Activated CD4-positive, alpha-beta T cell treated with anti-CD3 and anti-CD28 coated beads, Interleukin-2, amount 50 U/mL, for 1 hour (primary cell): ENCODE measurements at regions not wholly inside any gene's neighbourhood (a gene's known extent, or its start where the extent isn't known, plus 50 kb on each side); places are given as distances from the start of the nearest gene placed in this dataset.

Experiments used
- DNase-seq: peaks from one replicate; pipeline ENCODE4 v3.0.0-alpha.2; 2020

- DNase-seq, result no peak
Measured at GRCh38 chr1:88189525-88189924, 494.5 kb upstream of the PKN2 start.

DNA sequence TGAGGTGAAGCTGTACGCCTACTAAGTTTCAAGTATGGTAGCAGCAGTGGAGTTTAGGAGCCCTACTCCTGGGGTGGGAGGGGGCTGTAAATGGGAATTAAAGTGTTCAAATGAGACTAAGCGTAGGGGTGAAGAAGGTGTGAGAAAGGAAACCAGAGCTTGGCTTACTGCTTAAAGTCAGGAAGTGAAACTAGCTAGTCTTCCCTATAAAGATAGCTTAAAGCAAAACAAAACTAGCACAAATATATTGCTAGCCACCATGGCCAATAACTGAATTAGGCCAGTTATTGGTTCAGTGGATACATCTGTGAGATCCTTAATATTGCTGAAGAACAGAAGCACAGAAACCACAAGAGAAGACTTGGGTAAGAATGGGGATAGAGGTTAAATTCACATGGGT is 492.2 kb upstream of the PKN2 start:
- DNase-seq, result no peak

DNA sequence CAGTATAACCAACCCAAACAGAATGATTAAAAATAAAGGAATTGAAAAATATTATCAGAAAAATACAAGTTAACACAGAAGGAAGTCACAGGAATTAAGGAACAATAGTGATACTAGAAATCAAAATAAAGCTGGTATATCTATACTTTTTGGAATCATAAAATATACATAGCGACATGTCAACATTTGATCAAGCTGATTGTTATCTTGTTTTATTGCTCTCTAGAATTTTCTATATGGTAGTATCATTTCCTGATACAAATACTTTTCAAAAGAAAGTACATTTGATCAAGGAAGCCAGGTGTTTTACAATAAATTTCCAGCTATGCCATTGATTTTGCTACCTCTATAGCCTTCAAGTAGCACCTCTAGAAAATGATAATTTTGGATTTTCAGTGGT is 489.5 kb upstream of the PKN2 start:
- no peak for DNase-seq

- DNase-seq, result no peak
Measured at GRCh38 chr1:88200545-88200944, 483.5 kb upstream of the PKN2 start.

DNA sequence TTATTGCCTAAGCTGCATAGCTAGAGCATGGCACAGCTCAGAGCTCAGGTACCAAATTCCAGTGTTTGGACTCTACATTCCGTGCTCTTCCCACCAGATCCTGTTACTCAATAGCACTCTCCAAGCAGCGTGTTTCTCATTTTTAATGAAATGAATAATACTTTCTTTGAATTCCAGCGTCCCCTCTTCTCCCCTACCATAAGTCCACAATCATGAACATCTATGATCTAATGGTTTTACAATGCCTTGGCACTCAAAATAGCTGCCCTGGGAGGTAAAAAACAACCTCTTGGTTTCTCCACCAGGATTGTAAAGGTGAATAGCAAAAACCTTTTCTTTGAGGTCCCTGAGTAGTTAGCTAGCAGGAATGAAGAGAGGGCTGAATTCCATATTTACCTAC is 480.0 kb upstream of the PKN2 start:
- no peak for DNase-seq

GRCh38 chr1:88204612-88205167 is 479.4 kb upstream of the PKN2 start:
- DNase-seq, result no peak

DNA sequence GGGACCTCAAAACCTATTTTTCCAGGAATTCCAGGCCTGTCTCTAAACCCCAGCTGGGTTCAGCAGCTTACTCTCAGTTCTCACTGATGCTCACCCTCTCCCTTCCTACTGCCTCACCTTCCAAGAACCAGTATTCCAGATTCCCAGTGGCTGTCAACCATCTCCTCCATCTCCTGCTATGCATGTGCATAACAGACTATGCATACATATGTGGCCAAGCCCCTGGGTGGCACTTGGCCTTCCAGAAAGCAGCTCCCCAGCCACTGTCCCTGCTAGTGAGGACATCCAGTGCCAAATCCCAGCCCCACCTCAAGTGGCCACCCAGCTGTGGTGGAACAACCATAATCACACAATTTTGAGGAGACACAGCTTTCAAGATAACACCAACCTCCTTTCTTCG is 475.7 kb upstream of the PKN2 start:
- no peak for DNase-seq

- DNase-seq, result no peak
Measured at GRCh38 chr1:88210103-88210787, 473.8 kb upstream of the PKN2 start.

DNA sequence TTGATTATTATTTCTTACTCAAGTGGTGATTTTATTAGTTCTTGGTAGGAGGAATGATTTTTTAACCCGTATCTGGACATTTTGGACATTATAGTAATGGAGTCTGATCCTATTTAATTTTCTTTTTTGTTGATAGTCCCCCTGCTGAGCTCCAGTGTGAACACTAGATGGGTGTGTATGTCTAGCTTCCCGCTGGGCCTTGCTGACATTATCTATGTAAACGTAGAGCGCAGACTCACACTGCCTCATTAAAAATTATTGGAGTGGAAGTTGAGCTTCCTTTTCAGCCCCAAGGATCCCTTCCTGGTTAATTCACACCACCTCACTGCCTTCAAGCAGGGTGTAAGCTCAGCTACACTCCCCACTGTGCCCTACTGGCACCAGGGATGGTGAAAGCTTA is 467.6 kb upstream of the PKN2 start:
- DNase-seq, result no peak

DNA sequence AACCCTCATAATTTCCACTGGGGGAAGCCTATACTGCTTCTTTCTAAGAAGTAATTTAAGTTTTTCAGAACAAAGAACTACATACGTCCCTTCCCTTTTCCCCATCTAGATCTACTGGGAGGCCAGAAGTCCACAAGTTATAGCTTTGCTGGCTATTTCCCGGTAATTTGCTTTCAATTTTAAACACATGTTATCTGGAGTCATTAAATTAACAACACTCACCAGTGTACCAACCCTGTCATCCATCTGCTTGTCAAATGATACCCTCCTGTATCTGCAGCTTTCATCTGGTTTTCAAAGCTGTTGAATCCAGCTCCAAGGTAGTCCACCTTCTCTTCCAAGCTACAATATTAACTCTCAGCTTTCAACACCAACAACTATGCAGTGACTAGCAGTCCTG is 466.7 kb upstream of the PKN2 start:
- no peak for DNase-seq

DNA sequence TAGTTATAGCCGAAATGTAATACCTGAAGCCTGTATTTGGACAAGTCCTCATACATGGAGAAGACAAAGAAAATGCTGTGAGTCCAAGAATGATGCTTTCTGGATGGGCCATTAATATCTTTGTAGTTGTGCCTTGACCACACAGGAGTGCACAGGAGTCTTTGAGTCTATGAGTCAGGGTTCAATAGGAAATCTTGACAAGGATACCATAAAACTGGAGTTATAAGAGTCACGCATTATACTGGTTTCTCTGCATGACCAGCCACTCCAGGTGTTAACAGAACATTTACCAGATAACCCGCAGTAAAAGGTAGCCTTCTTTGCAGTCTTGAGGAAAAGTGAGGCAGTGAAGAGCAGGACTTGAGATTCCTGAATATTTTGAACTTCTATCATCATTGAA is 464.6 kb upstream of the PKN2 start:
- DNase-seq, result no peak

- no peak for DNase-seq
Measured at GRCh38 chr1:88221411-88221810, 462.7 kb upstream of the PKN2 start.

DNA sequence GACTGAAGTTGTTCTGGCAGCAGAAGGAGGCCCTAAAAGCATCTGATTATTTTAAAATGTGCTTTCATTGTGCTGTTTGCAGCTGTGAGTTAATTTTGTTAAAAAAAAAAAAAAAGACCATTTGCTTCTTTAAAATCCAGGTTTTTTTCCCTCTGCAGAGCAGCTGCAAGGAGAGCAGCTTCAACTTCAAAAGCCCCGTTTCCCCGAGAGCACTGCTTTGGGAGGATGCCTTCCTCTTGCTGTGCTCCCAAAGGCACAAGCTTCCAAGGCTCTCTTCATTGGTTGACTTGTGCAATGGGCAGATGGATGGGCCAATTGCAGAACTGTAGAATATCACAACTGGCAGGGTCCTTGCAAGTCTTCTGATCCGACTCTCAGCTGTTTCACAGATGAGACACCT is 459.2 kb upstream of the PKN2 start:
- no peak for DNase-seq

DNA sequence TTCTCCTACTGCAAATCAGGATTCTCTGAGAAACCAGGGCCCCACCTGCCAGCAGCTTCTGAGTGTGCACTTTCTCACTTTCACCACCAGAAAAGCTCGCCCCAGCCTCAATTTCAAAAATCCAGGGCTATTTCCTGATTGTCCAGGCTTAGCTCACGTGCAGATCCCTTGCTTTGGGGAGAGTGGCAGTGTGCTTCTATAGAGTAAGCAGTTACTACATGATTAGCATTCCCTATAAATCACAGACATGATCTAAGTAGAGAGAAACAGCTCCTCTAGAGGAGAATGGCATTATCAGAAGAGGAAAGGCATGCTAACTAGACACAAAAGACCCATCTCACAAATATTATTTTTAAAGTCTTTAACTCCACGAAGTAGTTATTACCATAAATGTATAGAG is 456.0 kb upstream of the PKN2 start:
- no peak for DNase-seq

GRCh38 chr1:88230126-88230525 is 453.9 kb upstream of the PKN2 start:
- DNase-seq, result no peak

GRCh38 chr1:88237058-88237457 is 447.0 kb upstream of the PKN2 start:
- no peak for DNase-seq

DNA sequence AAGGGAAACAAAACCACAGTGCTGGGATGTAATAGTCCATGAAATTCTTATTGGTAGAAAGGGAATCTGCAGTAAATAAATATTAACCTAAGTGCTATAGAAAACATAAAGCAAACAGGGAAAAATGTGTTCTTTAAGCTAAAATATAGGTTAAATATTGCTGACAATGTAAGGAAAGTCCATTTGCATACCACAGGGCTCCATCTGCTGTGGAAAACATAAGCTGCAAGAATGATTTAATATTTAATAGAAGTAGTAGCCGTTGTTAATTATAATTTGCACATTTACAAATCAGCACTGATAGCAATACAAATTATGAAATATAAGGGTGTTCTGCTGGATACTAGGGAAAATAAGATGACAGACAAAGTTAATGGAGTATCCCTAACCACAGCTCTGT is 444.9 kb upstream of the PKN2 start:
- no peak for DNase-seq

GRCh38 chr1:88247666-88248065 is 436.4 kb upstream of the PKN2 start:
- DNase-seq, result no peak

DNA sequence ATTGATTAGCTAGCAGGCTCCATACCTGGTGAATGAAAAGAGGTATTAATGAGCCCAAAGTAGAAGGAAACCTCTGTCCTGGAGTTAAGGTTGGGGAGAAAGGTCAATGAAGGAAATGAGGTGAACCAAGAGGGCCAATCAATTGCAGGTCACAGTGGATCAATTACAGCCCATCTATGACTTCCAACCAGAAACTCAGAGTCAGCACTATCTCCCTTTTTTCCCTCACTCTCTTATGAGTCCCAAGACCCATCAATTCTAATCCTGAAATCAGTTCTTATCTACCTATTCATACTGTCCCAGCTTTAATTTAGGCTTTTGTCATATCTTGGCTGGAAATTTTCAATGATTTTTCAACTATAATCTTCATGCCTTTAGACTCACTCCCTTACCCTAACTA is 433.2 kb upstream of the PKN2 start:
- DNase-seq, result no peak

DNA sequence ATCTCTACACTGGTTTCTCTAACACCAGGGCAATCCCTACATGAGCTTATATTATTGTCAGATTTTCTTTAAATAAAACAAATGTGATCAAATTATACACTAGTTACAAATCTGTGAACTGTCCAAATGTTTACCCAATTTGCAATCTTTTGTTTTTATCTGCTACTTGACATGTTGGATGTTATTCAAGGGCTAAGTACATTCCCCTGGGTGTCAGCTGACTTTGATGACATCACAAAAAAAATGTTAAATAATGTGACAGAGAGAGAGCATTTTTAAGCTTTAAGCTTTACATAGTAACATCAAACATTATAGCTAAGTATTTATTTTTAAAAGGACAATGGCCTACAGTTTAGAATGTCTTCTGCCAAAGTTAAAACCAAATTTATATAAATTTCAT is 431.3 kb upstream of the PKN2 start:
- DNase-seq, result no peak

- DNase-seq, result no peak
Measured at GRCh38 chr1:88265606-88266005, 418.5 kb upstream of the PKN2 start.

GRCh38 chr1:88266051-88266450 is 418.0 kb upstream of the PKN2 start:
- DNase-seq, result no peak

- DNase-seq, result no peak
Measured at GRCh38 chr1:88272216-88272615, 411.9 kb upstream of the PKN2 start.

GRCh38 chr1:88274431-88274830 is 409.6 kb upstream of the PKN2 start:
- DNase-seq, result no peak

DNA sequence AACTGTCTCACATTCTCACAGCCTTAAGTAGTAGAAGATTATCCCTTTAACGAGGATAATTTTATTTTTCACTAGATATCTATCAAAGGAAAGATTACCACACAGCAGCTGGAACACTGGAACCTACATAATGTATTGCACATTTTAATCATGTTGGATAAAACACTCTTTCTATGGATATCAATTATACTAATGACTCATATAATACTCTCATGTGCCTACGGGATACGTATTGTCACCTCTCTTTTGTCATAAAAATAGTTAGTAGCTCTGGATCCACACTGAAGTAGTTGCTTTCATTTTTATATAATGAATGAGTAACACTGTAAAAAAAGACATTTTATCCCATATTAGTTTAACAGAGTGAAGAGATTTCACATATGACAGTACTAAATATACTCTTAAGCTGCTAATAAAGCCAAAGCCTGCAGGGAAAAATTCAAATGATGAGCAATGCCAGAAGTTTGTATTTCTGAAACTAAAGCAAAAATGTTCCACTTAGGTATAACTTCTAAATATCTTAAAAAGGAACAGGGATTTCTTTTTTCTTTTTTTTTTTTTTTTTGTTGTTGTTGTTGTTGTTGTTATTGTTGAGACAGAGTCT is 408.7 kb upstream of the PKN2 start:
- no peak for DNase-seq
